ENCODE measurements at regions not wholly inside any gene's neighbourhood (a gene's known extent, or its start where the extent isn't known, plus 50 kb on each side); places are given as distances from the start of the nearest gene placed in this dataset.

GRCh38 chr17:12254460-12254859, 233.8 kb downstream of the MAP2K4 start:
- Mint-ChIP-seq H3K4me1 (peaks cover 0 to 5% of the 10 kb centered on the region in 2 donors), H3K27me3 (peaks cover 6 to 15% of the 10 kb centered on the region in 2 donors), H3K27ac (no peak overlapping the region), H3K36me3 (no peaks in the 10 kb centered on the region), H3K9me3 (no peaks in the 10 kb centered on the region), H3K4me3 (no peak overlapping the region)
- ATAC-seq (replicated peaks) = no peak
- DNase-seq = no peak

- Mint-ChIP-seq H3K4me3 (no peak overlapping the region), H3K36me3 (no peaks in the 10 kb centered on the region), H3K27ac (no peak overlapping the region), H3K27me3 (peaks cover 3 to 6% of the 10 kb centered on the region in 2 donors), H3K4me1 (no peaks in the 10 kb centered on the region), H3K9me3 (peaks cover 0 to 2% of the 10 kb centered on the region in 2 donors)
- DNase-seq = no peak
- ATAC-seq (replicated peaks) = peak; percentile 64 to 65
Observed at GRCh38 chr17:12256380-12256995, 235.8 kb downstream of the MAP2K4 start.

GRCh38 chr17:12257176-12257575, 236.5 kb downstream of the MAP2K4 start:
- no peak for ATAC-seq (replicated peaks)
- DNase-seq = no peak
- Mint-ChIP-seq H3K9me3 (peaks cover 0 to 2% of the 10 kb centered on the region in 2 donors), H3K4me1 (no peaks in the 10 kb centered on the region), H3K4me3 (no peak overlapping the region), H3K36me3 (no peaks in the 10 kb centered on the region), H3K27me3 (peaks cover 3 to 6% of the 10 kb centered on the region in 2 donors), H3K27ac (no peak overlapping the region)

GRCh38 chr17:12261354-12261753, 240.7 kb downstream of the MAP2K4 start:
- DNase-seq (no peak), ATAC-seq (replicated peaks) (no peak)
- H3K27ac Mint-ChIP-seq = no peak overlapping the region
- no peaks in the 10 kb centered on the region for H3K36me3 Mint-ChIP-seq
- no peaks in the 10 kb centered on the region for H3K27me3 Mint-ChIP-seq
- H3K4me1 Mint-ChIP-seq = no peaks in the 10 kb centered on the region
- no peak overlapping the region for H3K4me3 Mint-ChIP-seq
- H3K9me3 Mint-ChIP-seq = peaks cover 0 to 2% of the 10 kb centered on the region in 2 donors

GRCh38 chr17:12269751-12270150, 249.1 kb downstream of the MAP2K4 start:
- peaks cover 3 to 5% of the 10 kb centered on the region in 2 donors for H3K9me3 Mint-ChIP-seq
- H3K36me3 Mint-ChIP-seq = no peaks in the 10 kb centered on the region
- DNase-seq (no peak), ATAC-seq (replicated peaks) (no peak)
- no peak overlapping the region for H3K4me3 Mint-ChIP-seq
- no peak overlapping the region for H3K27ac Mint-ChIP-seq
- H3K27me3 Mint-ChIP-seq = no peaks in the 10 kb centered on the region
- H3K4me1 Mint-ChIP-seq = no peaks in the 10 kb centered on the region

GRCh38 chr17:12277827-12278226, 257.1 kb downstream of the MAP2K4 start:
- H3K9me3 Mint-ChIP-seq = peaks cover 0 to 4% of the 10 kb centered on the region in 2 donors
- no peak overlapping the region for H3K27ac Mint-ChIP-seq
- ATAC-seq (replicated peaks) (no peak), DNase-seq (no peak)
- no peaks in the 10 kb centered on the region for H3K4me1 Mint-ChIP-seq
- H3K27me3 Mint-ChIP-seq = no peaks in the 10 kb centered on the region
- H3K36me3 Mint-ChIP-seq = no peaks in the 10 kb centered on the region
- H3K4me3 Mint-ChIP-seq = no peak overlapping the region

GRCh38 chr17:12282056-12282455, 261.4 kb downstream of the MAP2K4 start:
- H3K27ac Mint-ChIP-seq = no peak overlapping the region

GRCh38 chr17:12287953-12288352, 267.3 kb downstream of the MAP2K4 start:
- Mint-ChIP-seq H3K27ac (no peak overlapping the region), H3K4me3 (no peak overlapping the region), H3K36me3 (no peaks in the 10 kb centered on the region), H3K4me1 (no peaks in the 10 kb centered on the region), H3K9me3 (peaks cover 0 to 3% of the 10 kb centered on the region in 2 donors), H3K27me3 (no peaks in the 10 kb centered on the region)
- DNase-seq = no peak
- no peak for ATAC-seq (replicated peaks)

More at GRCh38 chr17:12282056-12282455, 261.4 kb downstream of the MAP2K4 start:
- peaks cover 0 to 2% of the 10 kb centered on the region in 2 donors for H3K9me3 Mint-ChIP-seq
- H3K27me3 Mint-ChIP-seq = no peaks in the 10 kb centered on the region
- H3K4me3 Mint-ChIP-seq = no peak overlapping the region
- H3K36me3 Mint-ChIP-seq = no peaks in the 10 kb centered on the region
- no peak for ATAC-seq (replicated peaks)
- no peaks in the 10 kb centered on the region for H3K4me1 Mint-ChIP-seq
- no peak for DNase-seq

- H3K4me3 Mint-ChIP-seq = no peak overlapping the region
- no peaks in the 10 kb centered on the region for H3K27me3 Mint-ChIP-seq
- H3K36me3 Mint-ChIP-seq = no peaks in the 10 kb centered on the region
- no peak overlapping the region for H3K27ac Mint-ChIP-seq
- DNase-seq (no peak), ATAC-seq (replicated peaks) (no peak)
- H3K4me1 Mint-ChIP-seq = no peaks in the 10 kb centered on the region
- peaks cover 0 to 5% of the 10 kb centered on the region in 2 donors for H3K9me3 Mint-ChIP-seq
Observed at GRCh38 chr17:12290207-12290606, 269.5 kb downstream of the MAP2K4 start.

GRCh38 chr17:12296209-12296625, 275.5 kb downstream of the MAP2K4 start:
- DNase-seq (no peak), ATAC-seq (replicated peaks) (no peak)
- Mint-ChIP-seq H3K27ac (no peak overlapping the region), H3K4me1 (no peaks in the 10 kb centered on the region), H3K36me3 (no peaks in the 10 kb centered on the region), H3K4me3 (no peak overlapping the region), H3K9me3 (peaks cover 0 to 3% of the 10 kb centered on the region in 2 donors), H3K27me3 (no peaks in the 10 kb centered on the region)

GRCh38 chr17:12301551-12301950, 280.9 kb downstream of the MAP2K4 start:
- Mint-ChIP-seq H3K4me1 (no peaks in the 10 kb centered on the region), H3K9me3 (peaks cover 0 to 8% of the 10 kb centered on the region in 2 donors), H3K27ac (no peak overlapping the region), H3K36me3 (no peaks in the 10 kb centered on the region), H3K27me3 (no peaks in the 10 kb centered on the region), H3K4me3 (no peak overlapping the region)
- DNase-seq (no peak), ATAC-seq (replicated peaks) (no peak)

GRCh38 chr17:12302711-12303110, 282.0 kb downstream of the MAP2K4 start:
- no peak overlapping the region for H3K27ac Mint-ChIP-seq
- no peak for ATAC-seq (replicated peaks)
- H3K36me3 Mint-ChIP-seq = no peaks in the 10 kb centered on the region
- peaks cover 7 to 9% of the 10 kb centered on the region in 2 donors for H3K9me3 Mint-ChIP-seq
- no peaks in the 10 kb centered on the region for H3K4me1 Mint-ChIP-seq
- no peaks in the 10 kb centered on the region for H3K27me3 Mint-ChIP-seq
- no peak overlapping the region for H3K4me3 Mint-ChIP-seq
- no peak for DNase-seq

- H3K36me3 Mint-ChIP-seq = peaks cover 0 to 3% of the 10 kb centered on the region in 2 donors
- peaks cover 24 to 29% of the 10 kb centered on the region in 2 donors for H3K9me3 Mint-ChIP-seq
- H3K4me1 Mint-ChIP-seq = no peaks in the 10 kb centered on the region
- H3K27ac Mint-ChIP-seq = no peak overlapping the region
- DNase-seq = no peak
- no peak for ATAC-seq (replicated peaks)
- H3K27me3 Mint-ChIP-seq = no peaks in the 10 kb centered on the region
- no peak overlapping the region for H3K4me3 Mint-ChIP-seq
Observed at GRCh38 chr17:12310811-12311210, 290.1 kb downstream of the MAP2K4 start.

- H3K4me1 Mint-ChIP-seq = no peaks in the 10 kb centered on the region
- H3K9me3 Mint-ChIP-seq = peaks cover 22 to 23% of the 10 kb centered on the region in 2 donors
- H3K36me3 Mint-ChIP-seq = peaks cover 0 to 3% of the 10 kb centered on the region in 2 donors
- no peak for ATAC-seq (replicated peaks)
- no peak overlapping the region for H3K27ac Mint-ChIP-seq
- H3K4me3 Mint-ChIP-seq = no peak overlapping the region
- no peak for DNase-seq
- H3K27me3 Mint-ChIP-seq = no peaks in the 10 kb centered on the region
Observed at GRCh38 chr17:12312692-12313091, 292.0 kb downstream of the MAP2K4 start.

GRCh38 chr17:12313786-12314185, 293.1 kb downstream of the MAP2K4 start:
- H3K9me3 Mint-ChIP-seq = peaks cover 22% of the 10 kb centered on the region in 2 donors
- no peak overlapping the region for H3K27ac Mint-ChIP-seq
- H3K4me3 Mint-ChIP-seq = no peak overlapping the region
- H3K36me3 Mint-ChIP-seq = peaks cover 0 to 3% of the 10 kb centered on the region in 2 donors
- ATAC-seq (replicated peaks) (no peak), DNase-seq (no peak)
- no peaks in the 10 kb centered on the region for H3K4me1 Mint-ChIP-seq
- no peaks in the 10 kb centered on the region for H3K27me3 Mint-ChIP-seq
